Neural progenitor cell (in vitro differentiated cells): ENCODE measurements at regions not wholly inside any gene's neighbourhood (a gene's known extent, or its start where the extent isn't known, plus 50 kb on each side); places are given as distances from the start of the nearest gene placed in this dataset.

Experiments used
- EZH2 ChIP-seq: fragments of 200-600 bp; sonication (generic); IDR thresholded peaks from 2 replicates; pipeline ENCODE4 v1.6.1; 2017; ENCODE audit warnings: antibody characterized with exemption, mild to moderate bottlenecking, moderate library complexity
- EZH2phosphoT487 ChIP-seq: fragments of 200-600 bp; sonication (generic); IDR thresholded peaks from 2 replicates; pipeline ENCODE4 v1.6.1; 2017; ENCODE audit warnings: antibody characterized with exemption

GRCh38 chr12:91892081-91892855, 253.4 kb downstream of the BTG1 start:
- TF ChIP-seq EZH2 (no peak), EZH2phosphoT487 (no peak)
